GM12878 (cell line): ENCODE measurements at regions not wholly inside any gene's neighbourhood (a gene's known extent, or its start where the extent isn't known, plus 50 kb on each side); places are given as distances from the start of the nearest gene placed in this dataset.

ENCODE experiments used
- ATAC-seq: fragments of 200-7000 bp; cut with Tn5 transposase; 3 replicates; pipeline ENCODE4 v1.9.1; 2020; ENCODE audit warnings: mild to moderate bottlenecking, moderate library complexity
- BruUV-seq: library from RNA; stranded (reverse); fragments of 400-500 nt; replicated peaks from 2 replicates; lab custom pipeline; 2021; lab: Mats Ljungman, UMichigan
- CTCF ChIA-PET: fragments of 300-600 bp; sonication (Branson Sonifier 250); formaldehyde crosslinking; extraction: SDS; loops from one replicate; lab custom pipeline; 2021; ENCODE audit warnings: inconsistent platforms; lab: Yijun Ruan, JAX
- POLR2A ChIA-PET: fragments of 350-600 bp; formaldehyde crosslinking; extraction: SDS; loops from one replicate; lab custom pipeline; 2021; ENCODE audit warnings: inconsistent platforms; lab: Charles Lee
- RAD21 ChIA-PET: fragments of 300-600 bp; sonication (Branson Sonifier 250); formaldehyde crosslinking; loops from one replicate; lab custom pipeline; 2023; ENCODE audit warnings: antibody characterized with exemption; ENCODE audit not compliant: unreplicated experiment; lab: Charles Lee
- SMC1A ChIA-PET: fragments of 300-600 bp; sonication (Branson Sonifier 250); formaldehyde crosslinking; loops from one replicate; lab custom pipeline; 2023; ENCODE audit not compliant: unreplicated experiment, uncharacterized antibody; lab: Charles Lee
- DNase-seq: peaks from one replicate; pipeline ENCODE4 v3.0.0-alpha.2; 2011; ENCODE audit warnings: low read depth, low spot score
- FAIRE-seq: peaks from 3 replicates; lab custom pipeline; 2011; peaks lifted over from hg19 to GRCh38; lab: Jason Lieb, UNC
- H2AFZ ChIP-seq: 2 replicates; pipeline ENCODE4 v1.6.0; 2011; ENCODE audit warnings: low read depth, low read length, control low read depth; ENCODE audit not compliant: control insufficient read depth
- H3K27ac ChIP-seq: 2 replicates; pipeline ENCODE4 v1.5.1; 2011; ENCODE audit warnings: control low read depth; ENCODE audit not compliant: control insufficient read depth, insufficient read depth
- H3K27me3 ChIP-seq, 2 experiments: replicated peaks in 1 of 2; 2 replicates each; pipeline versions ENCODE4 v1.6.0 to v1.6.1; 2011; ENCODE audit warnings: low read length in 1 of 2; ENCODE audit not compliant: control insufficient read depth in 2 of 2, insufficient read depth in 2 of 2
- H3K36me3 ChIP-seq, 2 experiments: 2 replicates each; pipeline ENCODE4 v1.5.1; 2011; ENCODE audit warnings: low read length in 1 of 2; ENCODE audit not compliant: control insufficient read depth in 2 of 2, insufficient read depth in 2 of 2
- H3K4me1 ChIP-seq: 2 replicates; pipeline ENCODE4 v1.6.1; 2011; ENCODE audit warnings: mild to moderate bottlenecking, low read length, moderate library complexity, mixed read lengths; ENCODE audit not compliant: control insufficient read depth, insufficient read depth
- H3K4me2 ChIP-seq: 2 replicates; pipeline ENCODE4 v1.6.0; 2011; ENCODE audit warnings: control low read depth; ENCODE audit not compliant: control insufficient read depth, insufficient read depth
- H3K4me3 ChIP-seq: fragments of 200-600 bp; sonication (generic); 2 replicates; pipeline ENCODE4 v1.5.1; 2016
- H3K79me2 ChIP-seq: 2 replicates; pipeline ENCODE4 v1.6.0; 2011; ENCODE audit warnings: low read length; ENCODE audit not compliant: control insufficient read depth, insufficient read depth
- H3K9ac ChIP-seq: 2 replicates; pipeline ENCODE4 v1.8.0; 2011; ENCODE audit warnings: low read length, control low read depth, mixed read lengths; ENCODE audit not compliant: control insufficient read depth, insufficient read depth
- H3K9me3 ChIP-seq: replicated peaks from 3 replicates; pipeline ENCODE4 v1.5.1; 2011; ENCODE audit warnings: mild to moderate bottlenecking, low read length; ENCODE audit not compliant: control insufficient read depth, insufficient read depth
- H4K20me1 ChIP-seq: 2 replicates; pipeline ENCODE4 v1.6.0; 2011; ENCODE audit not compliant: control insufficient read depth, insufficient read depth
- JUND ChIP-seq: IDR thresholded peaks from 2 replicates; pipeline ENCODE4 v1.6.1; 2012; ENCODE audit warnings: low read depth, mild to moderate bottlenecking, low read length, improper control_type of control experiment, moderate library complexity
- MLLT1 ChIP-seq: fragments of 450-650 bp; IDR thresholded peaks from 2 replicates; pipeline ENCODE4 v1.6.1; 2016; ENCODE audit warnings: mild to moderate bottlenecking
- NR2F1 ChIP-seq: fragments of 450-650 bp; conservative IDR thresholded peaks from 2 replicates; pipeline ENCODE4 v1.6.1; 2017; ENCODE audit warnings: mild to moderate bottlenecking
- PRDM15 ChIP-seq: fragments of 450-650 bp; formaldehyde crosslinking; IDR thresholded peaks from 2 replicates; pipeline ENCODE4 v1.4.0; 2020; ENCODE audit warnings: mild to moderate bottlenecking, moderate library complexity
- WGBS: methylation state at CpG from one replicate; pipeline ENCODE4 v1.1.6; 2016; ENCODE audit warnings: low lambda C conversion rate; ENCODE audit not compliant: insufficient replicate concordance, insufficient coverage; ENCODE audit errors: missing lambda C conversion rate; 5-methylcytosine and 5-hydroxymethylcytosine counted together
- in situ Hi-C: fragments of 300-500 bp; cut with MboI; formaldehyde crosslinking; loops from 9 replicates; pipeline ENCODE4 v1.14.3; 2018; ENCODE audit warnings: mixed read lengths
- intact Hi-C: fragments of 100-400 bp; cut with micrococcal nuclease; formaldehyde crosslinking; loops from one replicate; pipeline ENCODE4 v1.14.2; 2022; ENCODE audit not compliant: unreplicated experiment
- TF ChIP-seq, protein P1 (sequence below): fragments of 450-650 bp; IDR thresholded peaks from 2 replicates; pipeline ENCODE4 v1.6.1; 2017; ENCODE audit warnings: borderline replicate concordance

- H3K4me2 ChIP-seq = no peak overlapping the region
- no peak overlapping the region for H3K9ac ChIP-seq
- FAIRE-seq = no peak
Observed at GRCh38 chr11:21969841-21970240, 223.0 kb upstream of the ANO5 start.

More at GRCh38 chr11:21969841-21970240, 223.0 kb upstream of the ANO5 start:
- Histone ChIP-seq H3K9me3 (no peaks in the 10 kb centered on the region), H3K27ac (no peak overlapping the region), H3K27me3 (no peaks in the 10 kb centered on the region), H3K4me1 (no peaks in the 10 kb centered on the region), H4K20me1 (no peaks in the 10 kb centered on the region), H3K79me2 (no peaks in the 10 kb centered on the region), H2AFZ (no peak overlapping the region), H3K4me3 (no peak overlapping the region), H3K36me3 (no peaks in the 10 kb centered on the region)
- ATAC-seq = no peak
- POLR2A ChIA-PET = no interaction called here
- DNase-seq = no peak
- SMC1A ChIA-PET = interaction anchor here (0.6 kb wide), 1 partner anchor 267 kb away, joined by 3 read pairs; no protein-coding TSS in a partner anchor
- TF ChIP-seq MLLT1 (no peak), JUND (no peak), NR2F1 (no peak), PRDM15 (CRISPR knock-in tag) (no peak)
- TF ChIP-seq, protein P1, sequence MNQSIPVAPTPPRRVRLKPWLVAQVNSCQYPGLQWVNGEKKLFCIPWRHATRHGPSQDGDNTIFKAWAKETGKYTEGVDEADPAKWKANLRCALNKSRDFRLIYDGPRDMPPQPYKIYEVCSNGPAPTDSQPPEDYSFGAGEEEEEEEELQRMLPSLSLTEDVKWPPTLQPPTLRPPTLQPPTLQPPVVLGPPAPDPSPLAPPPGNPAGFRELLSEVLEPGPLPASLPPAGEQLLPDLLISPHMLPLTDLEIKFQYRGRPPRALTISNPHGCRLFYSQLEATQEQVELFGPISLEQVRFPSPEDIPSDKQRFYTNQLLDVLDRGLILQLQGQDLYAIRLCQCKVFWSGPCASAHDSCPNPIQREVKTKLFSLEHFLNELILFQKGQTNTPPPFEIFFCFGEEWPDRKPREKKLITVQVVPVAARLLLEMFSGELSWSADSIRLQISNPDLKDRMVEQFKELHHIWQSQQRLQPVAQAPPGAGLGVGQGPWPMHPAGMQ = no peak
- in situ Hi-C loops = no loop called here
- intact Hi-C loops = no loop called here
- RAD21 ChIA-PET = no interaction called here
- no TSS peak for BruUV-seq
- WGBS = 0% methylated on average over 3 of the region's 3 CpGs
- CTCF ChIA-PET = no interaction called here
